Tibial nerve (tissue), 4 donors: ENCODE measurements at regions not wholly inside any gene's neighbourhood (a gene's known extent, or its start where the extent isn't known, plus 50 kb on each side); places are given as distances from the start of the nearest gene placed in this dataset.

Experiments
- DNase-seq, 2 donors: peaks; one replicate each; pipeline ENCODE4 v3.0.0-alpha.2; 2019; ENCODE audit warnings: low spot score in 2 of 2
- H3K27ac ChIP-seq, 4 donors: fragments of 200-600 bp; sonication (generic) in 3 of 4; one replicate each; pipeline ENCODE4 v1.5.1; 2017 to 2019; ENCODE audit warnings: mild to moderate bottlenecking in 1 of 4
- H3K27me3 ChIP-seq, 2 donors: fragments of 200-600 bp; sonication (generic) in 1 of 2; one replicate each; pipeline versions ENCODE4 v1.5.1 to v1.6.0; 2017 to 2019
- H3K36me3 ChIP-seq, 3 donors: fragments of 200-600 bp; sonication (generic); one replicate each; pipeline ENCODE4 v1.5.1; 2018 to 2019
- H3K4me1 ChIP-seq, 4 donors: fragments of 200-600 bp; sonication (generic) in 3 of 4; one replicate each; pipeline ENCODE4 v1.5.1; 2017 to 2019
- H3K4me3 ChIP-seq, 4 donors: fragments of 200-600 bp; sonication (generic) in 3 of 4; one replicate each; pipeline ENCODE4 v1.5.1; 2017 to 2019; ENCODE audit warnings: mild to moderate bottlenecking in 1 of 4, moderate library complexity in 1 of 4
- H3K9me3 ChIP-seq, 4 donors: fragments of 200-600 bp; sonication (generic) in 3 of 4; one replicate each; pipeline ENCODE4 v1.5.1; 2017 to 2019
- CTCF ChIP-seq, 5 experiments: fragments of 200-600 bp in 3 of 5; fragments of 450-650 bp in 2 of 5; sonication (generic) in 3 of 5; IDR thresholded peaks; one replicate each; pipeline ENCODE4 v1.5.1; 2016 to 2019; ENCODE audit warnings: antibody characterized with exemption in 5 of 5, mild to moderate bottlenecking in 3 of 5, moderate library complexity in 2 of 5
- EP300 ChIP-seq, 2 donors: sonication (generic); formaldehyde crosslinking; IDR thresholded peaks; one replicate each; pipeline ENCODE4 v1.6.1; 2017; ENCODE audit warnings: antibody characterized with exemption in 2 of 2, mild to moderate bottlenecking in 1 of 2
- POLR2A ChIP-seq, 2 donors: fragments of 450-650 bp; IDR thresholded peaks; one replicate each; pipeline ENCODE4 v1.6.1; 2017; ENCODE audit warnings: antibody characterized with exemption in 2 of 2, mild to moderate bottlenecking in 2 of 2, moderate library complexity in 2 of 2
- WGBS, 2 donors: methylation state at CpG; one replicate each; pipeline ENCODE4 v1.1.5; 2018; 5-methylcytosine and 5-hydroxymethylcytosine counted together

GRCh38 chr15:79492065-79492464 lies 59.9 kb downstream of the MINAR1 start:
- H3K27ac ChIP-seq, result no peak overlapping the region
- 63 to 75% methylated on average over 3 of the region's 3 CpGs for WGBS, 2 donors
- H3K27me3 ChIP-seq, result no peaks in the 10 kb centered on the region
- TF ChIP-seq EP300 (IDR thresholded peaks at IDR 0.05) (no peak), POLR2A (IDR thresholded peaks at IDR 0.05) (no peak), CTCF (IDR thresholded peaks at IDR 0.05) (no peak)
- H3K4me3 ChIP-seq, result no peak overlapping the region
- peaks cover 0 to 3% (median 0%) of the 10 kb centered on the region in 4 donors for H3K9me3 ChIP-seq
- DNase-seq, result no peak
- no peaks in the 10 kb centered on the region for H3K4me1 ChIP-seq
- H3K36me3 ChIP-seq, result no peaks in the 10 kb centered on the region

GRCh38 chr15:79494384-79494909 lies 62.3 kb downstream of the MINAR1 start:
- Histone ChIP-seq H3K36me3 (no peaks in the 10 kb centered on the region), H3K4me3 (no peak overlapping the region), H3K27ac (no peak overlapping the region), H3K9me3 (peaks cover 0 to 3% (median 0%) of the 10 kb centered on the region in 4 donors), H3K27me3 (no peaks in the 10 kb centered on the region), H3K4me1 (no peaks in the 10 kb centered on the region)
- whole genome bisulfite sequencing, 2 donors, result 53 to 63% methylated on average over 7 of the region's 7 CpGs
- TF ChIP-seq POLR2A (IDR thresholded peaks at IDR 0.05), result no peak
- TF ChIP-seq EP300 (IDR thresholded peaks at IDR 0.05), result no peak
- no peak for TF ChIP-seq CTCF (IDR thresholded peaks at IDR 0.05)
- DNase-seq, result no peak

GRCh38 chr15:79494963-79495755 lies 63.0 kb downstream of the MINAR1 start:
- Histone ChIP-seq H3K36me3 (no peaks in the 10 kb centered on the region), H3K4me1 (no peaks in the 10 kb centered on the region), H3K9me3 (peaks cover 0 to 3% (median 0%) of the 10 kb centered on the region in 4 donors), H3K27me3 (no peaks in the 10 kb centered on the region), H3K27ac (no peak overlapping the region), H3K4me3 (no peak overlapping the region)
- 58 to 74% methylated on average over 6 of the region's 6 CpGs for WGBS, 2 donors
- TF ChIP-seq EP300 (IDR thresholded peaks at IDR 0.05) (no peak), POLR2A (IDR thresholded peaks at IDR 0.05) (no peak), CTCF (IDR thresholded peaks at IDR 0.05) (no peak)
- DNase-seq, result no peak

- H3K4me1 ChIP-seq, result no peaks in the 10 kb centered on the region
- 49% methylated on average over 2 of the region's 2 CpGs for WGBS, 2 donors
- no peak overlapping the region for H3K27ac ChIP-seq
- no peak overlapping the region for H3K4me3 ChIP-seq
- H3K36me3 ChIP-seq, result no peaks in the 10 kb centered on the region
- DNase-seq, result no peak
- no peaks in the 10 kb centered on the region for H3K27me3 ChIP-seq
- TF ChIP-seq CTCF (IDR thresholded peaks at IDR 0.05) (no peak), EP300 (IDR thresholded peaks at IDR 0.05) (no peak), POLR2A (IDR thresholded peaks at IDR 0.05) (no peak)
- H3K9me3 ChIP-seq, result peaks cover 0 to 3% (median 0%) of the 10 kb centered on the region in 4 donors
Observed at GRCh38 chr15:79495775-79496174, 63.6 kb downstream of the MINAR1 start.

GRCh38 chr15:79496838-79497237 lies 64.7 kb downstream of the MINAR1 start:
- Histone ChIP-seq H3K9me3 (peaks cover 0 to 3% (median 0%) of the 10 kb centered on the region in 4 donors), H3K27ac (no peak overlapping the region), H3K4me1 (no peaks in the 10 kb centered on the region), H3K36me3 (no peaks in the 10 kb centered on the region), H3K4me3 (no peak overlapping the region), H3K27me3 (no peaks in the 10 kb centered on the region)
- DNase-seq, result no peak
- whole genome bisulfite sequencing, 2 donors, result 82 to 86% methylated on average over 4 of the region's 4 CpGs
- TF ChIP-seq POLR2A (IDR thresholded peaks at IDR 0.05), result no peak
- no peak for TF ChIP-seq CTCF (IDR thresholded peaks at IDR 0.05)
- no peak for TF ChIP-seq EP300 (IDR thresholded peaks at IDR 0.05)
